Fibroblast of villous mesenchyme (primary cell): ENCODE measurements at regions not wholly inside any gene's neighbourhood (a gene's known extent, or its start where the extent isn't known, plus 50 kb on each side); places are given as distances from the start of the nearest gene placed in this dataset.

ENCODE experiments used
- DNase-seq: peaks from one replicate; pipeline ENCODE4 v3.0.0-alpha.2; 2010; ENCODE audit warnings: low read depth
- H3K4me3 ChIP-seq: 2 replicates; pipeline ENCODE4 v1.5.1; 2011; ENCODE audit warnings: low read depth, mild to moderate bottlenecking, low read length
- CTCF ChIP-seq: IDR thresholded peaks from 2 replicates; pipeline ENCODE4 v1.5.1; 2012; ENCODE audit warnings: low read depth, mild to moderate bottlenecking, low read length; ENCODE audit not compliant: insufficient read depth

GRCh38 chr1:98386675-98387440 lies 274.7 kb upstream of the SNX7 start:
- no peak overlapping the region for H3K4me3 ChIP-seq
- no peak for DNase-seq
- TF ChIP-seq CTCF = no peak

- DNase-seq = no peak
- no peak for TF ChIP-seq CTCF
- H3K4me3 ChIP-seq = no peak overlapping the region
Measured at GRCh38 chr1:98385652-98386051, 275.9 kb upstream of the SNX7 start.

DNA sequence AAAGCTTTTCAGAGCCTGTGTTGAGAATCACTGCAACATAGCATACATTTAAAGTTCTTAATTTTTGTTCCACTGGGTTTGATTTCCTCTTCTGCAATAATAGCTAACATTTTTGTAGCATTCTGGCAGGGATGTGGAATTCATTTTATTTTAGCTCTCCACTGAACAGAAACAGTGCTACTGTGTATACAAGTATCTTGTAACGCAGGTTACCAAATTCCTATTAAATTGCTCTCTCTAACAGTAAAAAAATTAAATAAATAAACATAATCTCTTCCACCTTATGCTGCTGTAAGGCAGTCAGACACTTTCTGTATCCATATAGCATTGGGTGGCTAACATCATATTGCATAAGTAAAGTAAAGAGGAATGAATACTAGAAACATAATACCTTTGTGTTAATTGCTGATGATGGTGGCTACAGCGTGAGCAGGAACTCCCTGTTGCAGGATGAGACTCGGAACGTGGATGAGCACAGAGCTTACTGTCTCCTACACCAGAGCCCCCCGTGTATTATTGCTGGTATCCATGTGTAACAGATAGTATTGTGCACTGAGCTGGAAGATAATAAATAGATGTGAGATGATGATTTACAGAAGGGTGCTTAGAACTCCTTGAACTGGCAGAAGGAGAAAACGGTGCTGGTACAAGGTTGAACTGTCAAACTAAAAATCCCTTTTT lies 276.9 kb upstream of the SNX7 start:
- no peak overlapping the region for H3K4me3 ChIP-seq
- DNase-seq = no peak
- TF ChIP-seq CTCF = no peak

DNA sequence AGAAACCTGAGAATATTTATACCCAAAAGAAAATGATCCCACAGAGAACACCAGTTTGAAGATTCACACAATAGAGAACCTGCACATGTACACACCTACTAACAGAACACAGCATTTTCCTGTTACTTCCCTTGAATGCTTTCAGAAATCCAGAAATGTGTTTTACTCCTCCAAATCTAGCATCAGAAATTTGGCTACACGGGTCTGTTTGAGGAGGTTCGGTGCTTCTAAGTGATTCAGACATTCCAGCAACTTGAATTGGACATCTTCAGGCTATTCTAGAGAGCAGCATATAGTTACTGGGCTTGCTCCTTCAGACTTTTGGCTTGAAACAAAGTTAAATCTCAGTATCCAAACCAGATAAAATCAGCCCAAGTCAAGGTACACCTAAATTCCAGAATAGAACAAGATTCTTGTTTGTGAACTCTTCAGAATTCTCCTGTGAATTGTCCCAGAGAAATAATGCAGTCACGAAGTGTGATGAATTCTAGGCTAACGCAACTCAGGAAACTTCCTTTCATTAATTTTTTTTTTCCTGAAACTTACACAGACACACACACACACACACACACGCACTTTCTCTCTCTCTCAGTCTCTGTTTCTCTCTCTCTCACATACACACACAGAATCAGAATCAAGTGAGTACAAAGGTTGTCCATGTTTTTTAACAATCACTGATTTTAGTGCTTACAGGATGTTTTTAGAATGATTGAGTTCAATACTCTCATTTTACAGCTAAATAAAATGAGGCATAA lies 278.4 kb upstream of the SNX7 start:
- H3K4me3 ChIP-seq = no peak overlapping the region
- DNase-seq = no peak
- TF ChIP-seq CTCF = no peak

- no peak overlapping the region for H3K4me3 ChIP-seq
- TF ChIP-seq CTCF = no peak
- DNase-seq = no peak
Measured at GRCh38 chr1:98382586-98382985, 278.9 kb upstream of the SNX7 start.

GRCh38 chr1:98374098-98374497 lies 287.4 kb upstream of the SNX7 start:
- no peak overlapping the region for H3K4me3 ChIP-seq
- DNase-seq = no peak
- no peak for TF ChIP-seq CTCF
